HG03575 (cell line): ENCODE measurements at regions not wholly inside any gene's neighbourhood (a gene's known extent, or its start where the extent isn't known, plus 50 kb on each side); places are given as distances from the start of the nearest gene placed in this dataset.

Source experiments
- ATAC-seq: cut with Tn5 transposase; IDR thresholded peaks from one replicate; pipeline ENCODE4 v1.9.1; 2021; ENCODE audit not compliant: unreplicated experiment, insufficient number of reproducible peaks, low FRiP score; ENCODE audit errors: extremely low read depth

GRCh38 chr13:44184740-44185139, 188.9 kb upstream of the SERP2 start:
- no peak for ATAC-seq

- ATAC-seq, result no peak
Measured at GRCh38 chr13:44188257-44188656, 185.4 kb upstream of the SERP2 start.

GRCh38 chr13:44189085-44189484, 184.5 kb upstream of the SERP2 start:
- ATAC-seq, result no peak

GRCh38 chr13:44191103-44191502, 182.5 kb upstream of the SERP2 start:
- ATAC-seq, result no peak

- no peak for ATAC-seq
Measured at GRCh38 chr13:44191504-44192171, 182.0 kb upstream of the SERP2 start.

- no peak for ATAC-seq
Measured at GRCh38 chr13:44193731-44194130, 179.9 kb upstream of the SERP2 start.

- no peak for ATAC-seq
Measured at GRCh38 chr13:44195245-44195644, 178.4 kb upstream of the SERP2 start.

- ATAC-seq, result no peak
Measured at GRCh38 chr13:44196196-44196751, 177.3 kb upstream of the SERP2 start.

GRCh38 chr13:44197791-44198770, 175.5 kb upstream of the SERP2 start:
- peak; percentile 82 for ATAC-seq

- ATAC-seq, result no peak
Measured at GRCh38 chr13:44198826-44199225, 174.8 kb upstream of the SERP2 start.

GRCh38 chr13:44199627-44200207, 173.9 kb upstream of the SERP2 start:
- ATAC-seq, result no peak

- no peak for ATAC-seq
Measured at GRCh38 chr13:44206434-44206833, 167.2 kb upstream of the SERP2 start.

- ATAC-seq, result no peak
Measured at GRCh38 chr13:44207476-44207875, 166.1 kb upstream of the SERP2 start.

GRCh38 chr13:44210525-44210924, 163.1 kb upstream of the SERP2 start:
- no peak for ATAC-seq

GRCh38 chr13:44211286-44211685, 162.3 kb upstream of the SERP2 start:
- ATAC-seq, result no peak

GRCh38 chr13:44211704-44212346, 161.8 kb upstream of the SERP2 start:
- no peak for ATAC-seq

GRCh38 chr13:44212633-44213396, 160.8 kb upstream of the SERP2 start:
- no peak for ATAC-seq

- ATAC-seq, result no peak
Measured at GRCh38 chr13:44218501-44219240, 155.0 kb upstream of the SERP2 start.
